Fibroblast of skin of right quadriceps (primary cell): ENCODE measurements at regions not wholly inside any gene's neighbourhood (a gene's known extent, or its start where the extent isn't known, plus 50 kb on each side); places are given as distances from the start of the nearest gene placed in this dataset.
"Not testable (repeated sequence)": the region's sequence is repeated elsewhere in the genome, so short reads cannot be mapped to it uniquely, and the experiment has no call there.

ENCODE experiments used
- DNase-seq: peaks from one replicate; pipeline ENCODE4 v3.0.0-alpha.2; 2013

GRCh38 chr7:94176694-94177200 lies 172.6 kb upstream of the BET1 start:
- no peak for DNase-seq

- DNase-seq, result no peak
These were observed 173.3 kb upstream of the BET1 start for GRCh38 chr7:94177441-94177840.

- no peak for DNase-seq
These were observed 174.1 kb upstream of the BET1 start for GRCh38 chr7:94178230-94178629.

- no peak for DNase-seq
These were observed 175.3 kb upstream of the BET1 start for GRCh38 chr7:94179466-94179865.

GRCh38 chr7:94182066-94182465 lies 177.9 kb upstream of the BET1 start:
- peak; percentile 84 for DNase-seq

GRCh38 chr7:94182721-94183120 lies 178.6 kb upstream of the BET1 start:
- DNase-seq, result no peak

GRCh38 chr7:94183289-94183749 lies 179.2 kb upstream of the BET1 start:
- DNase-seq, result peak; percentile 100

GRCh38 chr7:94183891-94184290 lies 179.7 kb upstream of the BET1 start:
- no peak for DNase-seq

- no peak for DNase-seq
These were observed 184.2 kb upstream of the BET1 start for GRCh38 chr7:94188350-94188749.

GRCh38 chr7:94190599-94191061 lies 186.5 kb upstream of the BET1 start:
- DNase-seq, result peak; percentile 99

- not testable (repeated sequence) for DNase-seq
These were observed 190.3 kb upstream of the BET1 start for GRCh38 chr7:94194426-94194825.

- no peak for DNase-seq
These were observed 191.0 kb upstream of the BET1 start for GRCh38 chr7:94195201-94195600.

- no peak for DNase-seq
These were observed 191.7 kb upstream of the BET1 start for GRCh38 chr7:94195813-94196212.

- DNase-seq, result no peak
These were observed 189.2 kb upstream of the COL1A2 start for GRCh38 chr7:94205529-94205928.

GRCh38 chr7:94206295-94206694 lies 188.4 kb upstream of the COL1A2 start:
- DNase-seq, result no peak

GRCh38 chr7:94212160-94212559 lies 182.5 kb upstream of the COL1A2 start:
- no peak for DNase-seq

- no peak for DNase-seq
These were observed 177.7 kb upstream of the COL1A2 start for GRCh38 chr7:94216944-94217461.

GRCh38 chr7:94217766-94218165 lies 176.9 kb upstream of the COL1A2 start:
- DNase-seq, result no peak

- no peak for DNase-seq
These were observed 172.2 kb upstream of the COL1A2 start for GRCh38 chr7:94222516-94222915.

GRCh38 chr7:94223375-94224084 lies 171.2 kb upstream of the COL1A2 start:
- DNase-seq, result peak; percentile 62

- peak; percentile 5 for DNase-seq
These were observed 166.5 kb upstream of the COL1A2 start for GRCh38 chr7:94228223-94228622.

GRCh38 chr7:94228678-94229077 lies 166.0 kb upstream of the COL1A2 start:
- peak; percentile 18 for DNase-seq

GRCh38 chr7:94231305-94231704 lies 163.4 kb upstream of the COL1A2 start:
- peak; percentile 5 for DNase-seq

GRCh38 chr7:94236960-94237359 lies 157.7 kb upstream of the COL1A2 start:
- no peak for DNase-seq

GRCh38 chr7:94237417-94237816 lies 157.3 kb upstream of the COL1A2 start:
- DNase-seq, result no peak
